ENCODE measurements at regions not wholly inside any gene's neighbourhood (a gene's known extent, or its start where the extent isn't known, plus 50 kb on each side); places are given as distances from the start of the nearest gene placed in this dataset.

- no peak for ATAC-seq
- no peaks in the 10 kb centered on the region for H3K4me1 ChIP-seq
- H3K9me3 ChIP-seq: peaks cover 0 to 53% (median 24%) of the 10 kb centered on the region in 11 donors
- H3K36me3 ChIP-seq: no peaks in the 10 kb centered on the region
- WGBS, 2 donors: 58 to 71% methylated on average over 8 of the region's 8 CpGs
- H3K27ac ChIP-seq: no peak overlapping the region
- TF ChIP-seq CTCF (IDR thresholded peaks at IDR 0.05): no peak
- H3K27me3 ChIP-seq: peaks cover 0 to 32% (median 0%) of the 10 kb centered on the region in 7 donors
- no peak overlapping the region for H3K4me3 ChIP-seq
- intact Hi-C loops (cut with DNase I): no loop called here
- no peak for DNase-seq
Observed at GRCh38 chr15:69685512-69686452, 233.2 kb downstream of the RPLP1 start.

GRCh38 chr15:69686626-69687025 is 234.0 kb downstream of the RPLP1 start:
- 53 to 56% methylated on average over 7 of the region's 7 CpGs for WGBS, 2 donors
- Histone ChIP-seq H3K27me3 (peaks cover 0 to 32% (median 0%) of the 10 kb centered on the region in 7 donors), H3K4me3 (no peak overlapping the region), H3K36me3 (no peaks in the 10 kb centered on the region), H3K9me3 (peaks cover 0 to 53% (median 24%) of the 10 kb centered on the region in 11 donors), H3K27ac (no peak overlapping the region), H3K4me1 (no peaks in the 10 kb centered on the region)
- TF ChIP-seq CTCF (IDR thresholded peaks at IDR 0.05): no peak
- DNase-seq (no peak), ATAC-seq (no peak)
- intact Hi-C loops (cut with DNase I): no loop called here

- DNase-seq (no peak), ATAC-seq (no peak)
- intact Hi-C loops (cut with DNase I): no loop called here
- Histone ChIP-seq H3K9me3 (peaks cover 0 to 34% (median 16%) of the 10 kb centered on the region in 11 donors), H3K4me3 (no peak overlapping the region), H3K27ac (no peak overlapping the region), H3K4me1 (no peaks in the 10 kb centered on the region), H3K36me3 (no peaks in the 10 kb centered on the region), H3K27me3 (peaks cover 0 to 32% (median 0%) of the 10 kb centered on the region in 7 donors)
- 93 to 94% methylated on average over 1 of the region's 1 CpG for WGBS, 2 donors
- no peak for TF ChIP-seq CTCF (IDR thresholded peaks at IDR 0.05)
Observed at GRCh38 chr15:69689133-69689532, 236.5 kb downstream of the RPLP1 start.

- no peaks in the 10 kb centered on the region for H3K4me1 ChIP-seq
- no peak overlapping the region for H3K27ac ChIP-seq
- no peak for TF ChIP-seq CTCF (IDR thresholded peaks at IDR 0.05)
- peaks cover 0 to 34% (median 16%) of the 10 kb centered on the region in 11 donors for H3K9me3 ChIP-seq
- intact Hi-C loops (cut with DNase I): no loop called here
- H3K4me3 ChIP-seq: no peak overlapping the region
- DNase-seq: no peak
- peaks cover 0 to 16% (median 0%) of the 10 kb centered on the region in 7 donors for H3K27me3 ChIP-seq
- WGBS, 2 donors: 81 to 85% methylated on average over 7 of the region's 7 CpGs
- H3K36me3 ChIP-seq: no peaks in the 10 kb centered on the region
- no peak for ATAC-seq
Observed at GRCh38 chr15:69691307-69692015, 238.8 kb downstream of the RPLP1 start.

All from heart right ventricle (tissue), 16 donors.